ENCODE measurements at regions not wholly inside any gene's neighbourhood (a gene's known extent, or its start where the extent isn't known, plus 50 kb on each side); places are given as distances from the start of the nearest gene placed in this dataset.
"Not testable (repeated sequence)": the region's sequence is repeated elsewhere in the genome, so short reads cannot be mapped to it uniquely, and the experiment has no call there.

DNA sequence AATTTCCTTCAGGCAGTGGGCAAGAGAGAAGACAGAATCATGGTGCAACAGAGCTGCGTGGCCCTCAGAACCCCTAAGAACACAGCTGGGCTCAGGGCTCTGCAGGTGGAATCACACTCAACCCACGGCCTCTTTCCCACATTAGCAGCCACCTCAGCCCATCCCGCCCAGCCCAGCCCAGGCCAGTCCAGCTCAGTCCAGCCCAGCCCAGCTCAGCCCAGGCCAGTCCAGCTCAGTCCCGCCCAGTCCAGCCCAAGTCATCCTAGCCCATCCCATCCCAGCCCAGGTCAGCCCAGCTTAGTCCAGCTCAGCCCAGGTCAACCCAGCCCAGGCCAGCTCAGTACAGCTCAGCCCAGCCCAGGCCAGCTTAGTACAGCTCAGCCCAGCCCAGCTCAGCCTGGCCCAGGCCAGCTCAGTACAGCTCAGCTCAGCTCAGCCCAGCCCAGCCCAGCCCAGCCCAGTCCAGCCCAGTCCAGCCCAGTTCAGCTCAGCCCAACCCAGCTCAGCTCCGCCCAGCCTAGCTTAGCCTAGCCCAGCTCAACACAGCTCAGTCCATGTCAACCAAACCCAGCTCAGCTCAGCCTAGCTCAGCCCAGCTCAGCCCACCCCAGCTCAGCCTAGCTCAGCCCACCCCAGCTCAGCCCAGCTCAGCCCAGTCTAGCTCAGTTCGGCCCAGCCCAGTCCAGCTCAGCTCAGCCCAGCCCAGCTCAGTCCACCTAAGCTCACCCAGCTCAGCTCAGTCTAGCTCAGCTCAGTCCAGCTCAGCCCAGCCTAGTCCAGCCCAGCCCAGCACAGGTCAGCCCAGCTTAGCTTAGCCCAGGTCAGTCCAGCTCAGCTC lies 183.1 kb downstream of the TMEM121 start:
- H3K27ac Mint-ChIP-seq = no peak overlapping the region
- no peak overlapping the region for H3K4me3 Mint-ChIP-seq
- no peaks in the 10 kb centered on the region for H3K4me1 Mint-ChIP-seq
- no peaks in the 10 kb centered on the region for H3K27me3 Mint-ChIP-seq
- H3K36me3 Mint-ChIP-seq = no peaks in the 10 kb centered on the region
- H3K9me3 Mint-ChIP-seq = no peaks in the 10 kb centered on the region

GRCh38 chr14:105710119-105711043 lies 184.0 kb downstream of the TMEM121 start:
- H3K4me1 Mint-ChIP-seq = no peaks in the 10 kb centered on the region
- H3K9me3 Mint-ChIP-seq = no peaks in the 10 kb centered on the region
- no peaks in the 10 kb centered on the region for H3K36me3 Mint-ChIP-seq
- no peak overlapping the region for H3K27ac Mint-ChIP-seq
- H3K27me3 Mint-ChIP-seq = no peaks in the 10 kb centered on the region
- H3K4me3 Mint-ChIP-seq = no peak overlapping the region

- no peaks in the 10 kb centered on the region for H3K4me1 Mint-ChIP-seq
These were observed 184.7 kb downstream of the TMEM121 start for GRCh38 chr14:105711044-105711620.

GRCh38 chr14:105711841-105712460 lies 185.6 kb downstream of the TMEM121 start:
- H3K9me3 Mint-ChIP-seq = no peaks in the 10 kb centered on the region
- H3K4me1 Mint-ChIP-seq = no peaks in the 10 kb centered on the region
- H3K4me3 Mint-ChIP-seq = no peak overlapping the region
- no peak overlapping the region for H3K27ac Mint-ChIP-seq
- no peaks in the 10 kb centered on the region for H3K36me3 Mint-ChIP-seq
- no peaks in the 10 kb centered on the region for H3K27me3 Mint-ChIP-seq

More at GRCh38 chr14:105711044-105711620, 184.7 kb downstream of the TMEM121 start:
- H3K4me3 Mint-ChIP-seq = no peak overlapping the region
- no peaks in the 10 kb centered on the region for H3K27me3 Mint-ChIP-seq
- H3K9me3 Mint-ChIP-seq = no peaks in the 10 kb centered on the region
- H3K27ac Mint-ChIP-seq = no peak overlapping the region
- H3K36me3 Mint-ChIP-seq = no peaks in the 10 kb centered on the region

- not testable (repeated sequence) for H3K4me1 Mint-ChIP-seq, H3K4me3 Mint-ChIP-seq, H3K27me3 Mint-ChIP-seq, H3K9me3 Mint-ChIP-seq, H3K27ac Mint-ChIP-seq, H3K36me3 Mint-ChIP-seq
These were observed 186.3 kb downstream of the TMEM121 start for GRCh38 chr14:105712670-105713069.

DNA sequence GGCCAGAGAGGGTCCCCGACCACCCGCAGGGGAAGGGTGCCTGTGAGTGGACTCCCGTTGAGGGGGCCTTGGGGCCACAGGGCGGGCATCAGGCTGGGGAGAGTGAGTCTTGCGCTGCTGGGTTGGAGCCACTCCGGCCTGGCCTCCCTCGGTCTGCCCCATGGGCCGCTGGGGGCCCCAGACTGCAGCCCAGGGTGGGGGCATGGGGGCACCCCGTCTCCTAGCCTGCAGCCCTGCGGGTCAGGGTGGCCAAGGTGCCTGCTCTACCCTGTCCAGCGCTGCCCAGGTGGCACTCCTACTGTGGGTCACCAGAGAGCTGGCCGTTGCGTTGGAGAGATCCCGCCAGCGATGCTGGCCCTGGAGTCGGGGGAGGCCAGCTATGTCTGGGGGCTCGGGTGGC lies 186.8 kb downstream of the TMEM121 start:
- not testable (repeated sequence) for H3K4me1 Mint-ChIP-seq, H3K36me3 Mint-ChIP-seq, H3K27me3 Mint-ChIP-seq, H3K4me3 Mint-ChIP-seq, H3K9me3 Mint-ChIP-seq, H3K27ac Mint-ChIP-seq

DNA sequence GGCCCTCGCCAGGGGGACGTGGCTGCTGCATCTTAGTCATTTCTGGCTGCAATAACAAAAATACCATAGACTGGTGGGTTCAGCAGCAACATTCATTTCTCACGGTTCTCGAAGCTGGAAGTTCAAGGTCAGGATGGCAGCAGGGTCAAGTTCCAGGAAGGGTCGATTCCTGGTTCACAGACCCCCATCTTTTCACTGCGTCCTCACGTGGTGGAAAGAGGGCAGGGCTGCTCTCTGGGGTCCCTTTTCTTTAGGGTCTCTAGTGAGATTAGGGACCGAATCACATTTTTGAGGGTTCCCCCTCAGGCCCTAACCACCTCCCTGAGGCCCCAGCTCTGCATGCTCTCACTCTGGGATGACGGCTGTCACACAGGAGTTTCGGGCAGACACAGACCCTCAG lies 187.5 kb downstream of the TMEM121 start:
- not testable (repeated sequence) for H3K9me3 Mint-ChIP-seq, H3K27ac Mint-ChIP-seq, H3K27me3 Mint-ChIP-seq, H3K4me3 Mint-ChIP-seq, H3K4me1 Mint-ChIP-seq, H3K36me3 Mint-ChIP-seq

DNA sequence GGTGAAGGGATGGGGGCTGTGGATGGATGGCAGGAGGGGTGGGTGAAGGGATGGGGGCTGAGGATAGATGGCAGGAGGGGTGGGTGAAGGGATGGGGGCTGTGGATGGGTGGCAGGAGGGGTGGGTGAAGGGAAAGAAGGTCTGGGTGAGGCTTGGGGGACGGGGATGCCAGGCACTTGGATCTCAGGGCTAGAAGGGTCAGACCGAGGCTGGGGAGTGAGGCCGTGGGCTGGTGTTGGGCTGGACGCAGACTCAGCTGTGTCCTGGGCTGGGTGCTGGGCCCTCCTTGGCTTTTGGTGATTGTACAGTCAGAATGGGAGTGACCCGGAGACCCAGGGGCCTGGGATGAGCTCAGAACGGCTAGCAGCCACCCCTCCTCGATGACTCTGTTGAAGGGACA lies 192.4 kb downstream of the TMEM121 start:
- H3K4me1 Mint-ChIP-seq, H3K27ac Mint-ChIP-seq: not testable (repeated sequence)

GRCh38 chr14:105720106-105720505 lies 193.7 kb downstream of the TMEM121 start:
- not testable (repeated sequence) for H3K9me3 Mint-ChIP-seq, H3K27me3 Mint-ChIP-seq, H3K4me3 Mint-ChIP-seq

More for the DNA sequence above, 192.4 kb downstream of the TMEM121 start:
- not testable (repeated sequence) for H3K9me3 Mint-ChIP-seq, H3K27me3 Mint-ChIP-seq, H3K4me3 Mint-ChIP-seq, H3K36me3 Mint-ChIP-seq

GRCh38 chr14:105720852-105721601 lies 194.6 kb downstream of the TMEM121 start:
- H3K4me3 Mint-ChIP-seq, H3K4me1 Mint-ChIP-seq, H3K9me3 Mint-ChIP-seq, H3K27me3 Mint-ChIP-seq, H3K36me3 Mint-ChIP-seq, H3K27ac Mint-ChIP-seq: not testable (repeated sequence)

More at GRCh38 chr14:105720106-105720505, 193.7 kb downstream of the TMEM121 start:
- not testable (repeated sequence) for H3K36me3 Mint-ChIP-seq, H3K27ac Mint-ChIP-seq, H3K4me1 Mint-ChIP-seq

- H3K9me3 Mint-ChIP-seq = not testable (repeated sequence)
These were observed 195.2 kb downstream of the TMEM121 start for GRCh38 chr14:105721602-105721970.

DNA sequence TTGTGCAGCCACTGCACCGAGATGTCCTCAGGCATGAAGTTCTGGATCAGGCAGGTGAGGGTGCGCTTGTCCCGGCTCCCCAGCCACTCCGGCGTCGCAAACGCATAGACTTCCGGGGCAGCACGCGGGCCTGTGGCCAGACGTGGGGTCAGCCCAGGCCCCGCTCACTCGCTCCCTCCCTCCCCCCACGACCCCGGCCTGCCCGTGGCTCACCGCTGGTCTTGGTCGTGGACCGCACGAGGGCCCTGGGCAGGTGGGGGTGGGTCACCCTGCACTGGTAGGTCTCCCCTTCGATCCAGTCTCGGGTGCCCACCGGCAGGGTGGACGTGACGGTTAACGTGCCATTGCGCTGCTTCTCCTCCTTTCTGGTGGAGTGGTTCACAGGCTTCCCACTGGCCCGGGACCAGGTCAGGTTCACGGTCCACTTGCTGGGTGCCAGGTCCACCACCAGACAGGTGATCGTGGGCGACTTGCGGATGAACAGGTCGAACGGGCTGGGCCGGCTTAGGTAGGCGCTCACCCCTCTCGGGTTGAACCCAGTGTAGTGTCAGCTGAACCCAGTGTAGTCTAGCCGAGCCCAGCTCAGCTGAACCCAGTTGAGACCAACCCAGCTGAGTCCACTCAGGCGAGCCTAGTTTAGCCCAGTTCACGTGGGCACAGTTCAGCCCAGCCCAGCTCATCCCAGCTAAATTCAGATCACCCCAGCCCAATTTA lies 195.8 kb downstream of the TMEM121 start:
- not testable (repeated sequence) for H3K36me3 Mint-ChIP-seq

More at GRCh38 chr14:105721602-105721970, 195.2 kb downstream of the TMEM121 start:
- H3K4me1 Mint-ChIP-seq, H3K27me3 Mint-ChIP-seq, H3K27ac Mint-ChIP-seq, H3K36me3 Mint-ChIP-seq, H3K4me3 Mint-ChIP-seq: not testable (repeated sequence)

DNA sequence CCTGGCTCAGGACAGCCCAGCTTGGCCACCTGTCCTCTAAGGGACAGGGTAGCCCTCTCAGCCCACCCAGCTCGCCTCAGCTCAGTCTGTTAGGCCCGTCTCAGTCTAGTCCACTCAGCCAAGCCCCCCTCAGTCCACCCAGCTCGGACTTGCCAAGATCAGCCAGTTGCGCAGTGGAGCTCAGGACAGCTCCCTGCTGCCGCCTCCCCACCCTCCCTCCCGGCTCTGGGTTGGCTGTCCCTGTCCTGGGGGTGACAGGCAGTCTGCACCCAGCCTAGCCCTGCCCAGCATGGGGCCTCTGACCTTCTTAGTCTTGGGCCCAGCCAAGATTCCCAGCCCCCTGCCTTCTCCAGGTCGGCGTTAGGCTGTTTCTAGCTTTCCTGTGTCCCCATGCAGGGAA lies 196.9 kb downstream of the TMEM121 start:
- not testable (repeated sequence) for H3K36me3 Mint-ChIP-seq, H3K27ac Mint-ChIP-seq, H3K27me3 Mint-ChIP-seq, H3K4me3 Mint-ChIP-seq, H3K4me1 Mint-ChIP-seq, H3K9me3 Mint-ChIP-seq

More for the DNA sequence above, 195.8 kb downstream of the TMEM121 start:
- not testable (repeated sequence) for H3K4me3 Mint-ChIP-seq, H3K4me1 Mint-ChIP-seq, H3K27ac Mint-ChIP-seq, H3K27me3 Mint-ChIP-seq, H3K9me3 Mint-ChIP-seq

DNA sequence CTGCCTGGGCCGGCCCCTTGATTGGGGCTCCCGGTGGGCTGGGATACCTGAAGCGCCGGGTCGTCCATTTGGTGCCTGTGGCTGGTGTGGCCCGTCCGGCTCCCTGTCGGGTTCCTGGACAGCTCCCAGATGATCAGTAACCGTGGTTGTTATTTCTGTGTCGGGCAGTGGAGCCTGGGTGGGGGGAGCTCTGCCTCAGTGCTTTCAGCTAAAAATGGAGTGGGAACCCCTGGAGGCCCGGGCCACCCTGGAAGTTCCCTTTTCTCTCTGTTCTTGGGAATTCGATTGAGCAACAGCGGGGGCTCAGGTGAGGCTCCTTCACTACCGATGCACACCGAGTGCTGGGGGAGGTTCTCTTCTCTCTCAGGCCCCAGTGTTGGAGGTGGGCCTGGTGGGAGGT lies 197.4 kb downstream of the TMEM121 start:
- not testable (repeated sequence) for H3K4me3 Mint-ChIP-seq, H3K36me3 Mint-ChIP-seq, H3K9me3 Mint-ChIP-seq, H3K27me3 Mint-ChIP-seq, H3K27ac Mint-ChIP-seq, H3K4me1 Mint-ChIP-seq

Measured in activated naive CD4-positive, alpha-beta T cell treated with anti-CD3 and anti-CD28 coated beads, Interleukin-2, amount 50 U/mL, for 24 hours (primary cell).